Natural killer cell (primary cell): ENCODE measurements at regions not wholly inside any gene's neighbourhood (a gene's known extent, or its start where the extent isn't known, plus 50 kb on each side); places are given as distances from the start of the nearest gene placed in this dataset.

ENCODE experiments used
- ATAC-seq, 3 donors: fragments of 150-1000 bp in 2 of 3; fragments of 200-7000 bp in 1 of 3; cut with Tn5 transposase; 1 replicate in 1 of 3; 2 replicates in 2 of 3; pipeline ENCODE4 v1.10.0; 2021; ENCODE audit warnings: mild to moderate bottlenecking in 2 of 3, moderate library complexity in 2 of 3
- DNase-seq, 2 donors: peaks; one replicate each; pipeline versions ENCODE4 v3.0.0 to v3.0.0-alpha.2; 2013 to 2021; ENCODE audit warnings: mixed read lengths in 1 of 2
- H3K27ac ChIP-seq: one replicate; pipeline ENCODE4 v1.5.1; 2013; ENCODE audit warnings: mild to moderate bottlenecking, low read length
- H3K27me3 ChIP-seq: one replicate; pipeline ENCODE4 v1.6.1; 2013; ENCODE audit warnings: low read length; ENCODE audit not compliant: control insufficient read depth, insufficient read depth
- H3K36me3 ChIP-seq: one replicate; pipeline ENCODE4 v1.6.1; 2013; ENCODE audit warnings: low read length; ENCODE audit not compliant: control insufficient read depth, insufficient read depth
- H3K4me1 ChIP-seq: one replicate; pipeline ENCODE4 v1.6.1; 2013; ENCODE audit warnings: low read length; ENCODE audit not compliant: control insufficient read depth, insufficient read depth
- H3K4me3 ChIP-seq: one replicate; pipeline ENCODE4 v1.5.1; 2013; ENCODE audit warnings: low read length
- H3K9me3 ChIP-seq: one replicate; pipeline ENCODE4 v1.6.1; 2013; ENCODE audit warnings: low read length; ENCODE audit not compliant: control insufficient read depth, insufficient read depth
- H3K27ac Mint-ChIP-seq, 2 donors: one replicate each; pipeline ENCODE4 v1.8.0; 2022; ENCODE audit warnings: mild to moderate bottlenecking in 2 of 2, mixed read lengths in 2 of 2, moderate library complexity in 1 of 2
- H3K27me3 Mint-ChIP-seq, 2 donors: one replicate each; pipeline ENCODE4 v1.8.0; 2022; ENCODE audit warnings: low read depth in 2 of 2, mixed read lengths in 2 of 2
- H3K36me3 Mint-ChIP-seq: one replicate; pipeline ENCODE4 v1.8.0; 2022; ENCODE audit warnings: mixed read lengths
- H3K4me1 Mint-ChIP-seq, 2 donors: one replicate each; pipeline ENCODE4 v1.8.0; 2022; ENCODE audit warnings: mixed read lengths in 2 of 2
- H3K4me3 Mint-ChIP-seq: one replicate; pipeline ENCODE4 v1.8.0; 2022; ENCODE audit warnings: mild to moderate bottlenecking, moderate library complexity, mixed read lengths
- H3K9me3 Mint-ChIP-seq, 2 donors: one replicate each; pipeline ENCODE4 v1.8.0; 2022; ENCODE audit warnings: mixed read lengths in 2 of 2
- WGBS: methylation state at CpG from one replicate; pipeline ENCODE4 v1.1.7; 2013; ENCODE audit warnings: missing lambda C conversion rate; ENCODE audit not compliant: insufficient coverage; 5-methylcytosine and 5-hydroxymethylcytosine counted together
- intact Hi-C: fragments of 100-400 bp; cut with micrococcal nuclease; formaldehyde crosslinking; loops from one replicate; pipeline ENCODE4 v1.14.2; 2022
- TF ChIP-seq, protein P1 (sequence below): fragments of 200-600 bp; IDR thresholded peaks from one replicate; pipeline ENCODE4 v1.8.0; 2022; ENCODE audit warnings: antibody characterized with exemption

DNA sequence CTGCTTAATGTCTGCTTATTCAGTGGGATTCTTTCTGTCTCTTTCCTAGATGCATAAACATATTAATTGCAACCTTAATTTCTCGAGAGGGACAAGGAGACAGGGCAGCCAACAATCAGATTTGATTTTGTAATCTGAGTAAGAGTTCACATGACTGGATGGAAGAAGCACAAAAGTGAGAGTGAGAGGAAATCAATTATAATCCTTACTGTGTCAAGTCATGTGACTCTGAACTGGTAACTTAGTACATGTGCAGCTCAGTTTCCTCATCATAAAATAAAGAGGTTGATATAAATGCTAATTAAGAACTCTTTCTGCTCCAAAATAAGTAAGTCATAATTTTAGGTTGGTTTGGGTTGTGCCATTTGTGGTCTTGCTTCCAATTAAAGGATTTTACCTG lies 439.5 kb downstream of the AMY1C start:
- Mint-ChIP-seq H3K9me3 (peaks cover 11% of the 10 kb centered on the region in 2 donors), H3K27ac (no peak overlapping the region), H3K4me3 (no peak overlapping the region), H3K36me3 (no peaks in the 10 kb centered on the region), H3K27me3 (no peaks in the 10 kb centered on the region), H3K4me1 (no peaks in the 10 kb centered on the region)
- H3K36me3 ChIP-seq = no peaks in the 10 kb centered on the region
- no peaks in the 10 kb centered on the region for H3K9me3 ChIP-seq
- H3K4me3 ChIP-seq = no peak overlapping the region
- H3K4me1 ChIP-seq = no peaks in the 10 kb centered on the region
- H3K27ac ChIP-seq = no peak overlapping the region
- intact Hi-C loops = no loop called here
- no CpG with 5 or more reads among the region's 1 CpG for WGBS
- H3K27me3 ChIP-seq = no peaks in the 10 kb centered on the region
- TF ChIP-seq, protein P1, sequence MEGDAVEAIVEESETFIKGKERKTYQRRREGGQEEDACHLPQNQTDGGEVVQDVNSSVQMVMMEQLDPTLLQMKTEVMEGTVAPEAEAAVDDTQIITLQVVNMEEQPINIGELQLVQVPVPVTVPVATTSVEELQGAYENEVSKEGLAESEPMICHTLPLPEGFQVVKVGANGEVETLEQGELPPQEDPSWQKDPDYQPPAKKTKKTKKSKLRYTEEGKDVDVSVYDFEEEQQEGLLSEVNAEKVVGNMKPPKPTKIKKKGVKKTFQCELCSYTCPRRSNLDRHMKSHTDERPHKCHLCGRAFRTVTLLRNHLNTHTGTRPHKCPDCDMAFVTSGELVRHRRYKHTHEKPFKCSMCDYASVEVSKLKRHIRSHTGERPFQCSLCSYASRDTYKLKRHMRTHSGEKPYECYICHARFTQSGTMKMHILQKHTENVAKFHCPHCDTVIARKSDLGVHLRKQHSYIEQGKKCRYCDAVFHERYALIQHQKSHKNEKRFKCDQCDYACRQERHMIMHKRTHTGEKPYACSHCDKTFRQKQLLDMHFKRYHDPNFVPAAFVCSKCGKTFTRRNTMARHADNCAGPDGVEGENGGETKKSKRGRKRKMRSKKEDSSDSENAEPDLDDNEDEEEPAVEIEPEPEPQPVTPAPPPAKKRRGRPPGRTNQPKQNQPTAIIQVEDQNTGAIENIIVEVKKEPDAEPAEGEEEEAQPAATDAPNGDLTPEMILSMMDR = no peak
- ATAC-seq = no peak
- no peak for DNase-seq

DNA sequence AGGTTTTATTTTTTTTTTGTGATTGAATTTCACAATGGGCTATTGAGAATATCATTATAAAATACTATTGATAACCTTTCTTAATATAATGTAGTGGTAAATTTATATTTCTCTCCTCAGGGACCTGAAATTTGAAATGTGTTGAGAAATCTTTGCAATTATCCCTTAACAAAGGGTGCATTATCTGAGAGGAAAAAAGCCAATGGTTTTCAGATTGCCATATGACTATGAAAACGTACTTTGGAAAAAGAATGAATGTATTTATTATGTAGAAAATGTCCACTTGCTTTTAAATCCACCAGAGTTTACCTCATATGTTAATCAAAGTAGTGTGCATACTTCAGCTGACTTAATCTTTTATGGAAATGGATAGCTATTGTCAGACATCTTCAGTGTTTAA lies 441.1 kb downstream of the AMY1C start:
- intact Hi-C loops = no loop called here
- H3K27ac Mint-ChIP-seq = no peak overlapping the region
- no CpG with 5 or more reads among the region's 1 CpG for WGBS
- H3K27ac ChIP-seq = no peak overlapping the region
- no peak for DNase-seq
- H3K4me3 ChIP-seq = no peak overlapping the region
- peaks cover 13 to 15% of the 10 kb centered on the region in 2 donors for H3K9me3 Mint-ChIP-seq
- H3K4me1 ChIP-seq = no peaks in the 10 kb centered on the region
- no peaks in the 10 kb centered on the region for H3K36me3 ChIP-seq
- H3K36me3 Mint-ChIP-seq = no peaks in the 10 kb centered on the region
- no peaks in the 10 kb centered on the region for H3K27me3 ChIP-seq
- no peak for ATAC-seq
- TF ChIP-seq, protein P1 = no peak
- no peaks in the 10 kb centered on the region for H3K4me1 Mint-ChIP-seq
- no peaks in the 10 kb centered on the region for H3K9me3 ChIP-seq
- H3K27me3 Mint-ChIP-seq = no peaks in the 10 kb centered on the region
- H3K4me3 Mint-ChIP-seq = no peak overlapping the region

DNA sequence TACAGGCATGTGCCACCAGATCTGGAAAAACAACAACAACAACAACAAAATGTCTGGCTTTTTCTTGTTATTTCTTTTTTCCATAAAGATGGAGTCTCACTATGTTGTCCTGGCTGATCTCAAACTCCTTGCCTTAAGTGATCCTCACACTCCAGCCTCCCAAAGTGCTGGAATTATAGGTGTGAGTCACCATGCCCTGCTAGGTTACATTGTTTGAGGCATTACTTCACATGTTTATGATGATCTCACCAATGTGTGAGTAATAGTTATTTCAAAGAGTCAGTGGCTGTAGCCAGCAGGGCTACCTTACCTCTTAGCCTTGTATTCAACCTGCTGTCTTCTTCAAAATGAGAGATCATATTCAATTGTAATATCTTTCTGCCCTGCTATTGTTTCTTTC lies 445.7 kb downstream of the AMY1C start:
- Histone ChIP-seq H3K27me3 (no peaks in the 10 kb centered on the region), H3K4me3 (no peak overlapping the region), H3K36me3 (no peaks in the 10 kb centered on the region), H3K9me3 (no peaks in the 10 kb centered on the region), H3K4me1 (no peaks in the 10 kb centered on the region), H3K27ac (no peak overlapping the region)
- H3K9me3 Mint-ChIP-seq = peaks cover 16% of the 10 kb centered on the region in 2 donors
- TF ChIP-seq, protein P1 = no peak
- no peak overlapping the region for H3K27ac Mint-ChIP-seq
- H3K4me3 Mint-ChIP-seq = no peak overlapping the region
- no peak for DNase-seq
- no peak for ATAC-seq
- H3K4me1 Mint-ChIP-seq = no peaks in the 10 kb centered on the region
- H3K27me3 Mint-ChIP-seq = no peaks in the 10 kb centered on the region
- H3K36me3 Mint-ChIP-seq = no peaks in the 10 kb centered on the region
- intact Hi-C loops = no loop called here

DNA sequence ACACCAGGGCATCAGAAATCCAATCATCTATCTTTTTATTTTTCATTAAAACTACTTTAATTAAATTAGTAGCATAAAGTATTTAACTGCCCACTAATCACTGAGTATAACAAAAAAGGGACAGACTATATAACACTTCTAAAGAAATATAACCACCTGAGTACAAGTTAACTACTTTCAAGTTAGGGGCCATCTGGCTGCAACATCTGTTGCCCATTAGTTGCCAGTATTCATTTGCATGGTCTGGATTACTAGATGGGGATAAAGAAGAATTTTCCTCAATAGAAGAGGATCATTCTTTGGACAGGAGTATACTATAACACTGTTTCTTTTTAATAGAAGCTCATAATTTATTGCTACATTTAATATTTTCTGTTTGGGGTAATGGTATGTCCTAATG lies 446.4 kb downstream of the AMY1C start:
- intact Hi-C loops = no loop called here
- Histone ChIP-seq H3K27me3 (no peaks in the 10 kb centered on the region), H3K4me3 (no peak overlapping the region), H3K9me3 (no peaks in the 10 kb centered on the region), H3K27ac (no peak overlapping the region), H3K36me3 (no peaks in the 10 kb centered on the region), H3K4me1 (no peaks in the 10 kb centered on the region)
- DNase-seq = no peak
- Mint-ChIP-seq H3K4me3 (no peak overlapping the region), H3K36me3 (no peaks in the 10 kb centered on the region), H3K27ac (no peak overlapping the region), H3K27me3 (no peaks in the 10 kb centered on the region), H3K9me3 (peaks cover 16% of the 10 kb centered on the region in 2 donors), H3K4me1 (no peaks in the 10 kb centered on the region)
- TF ChIP-seq, protein P1 = no peak
- no peak for ATAC-seq
